ENCODE measurements at regions not wholly inside any gene's neighbourhood (a gene's known extent, or its start where the extent isn't known, plus 50 kb on each side); places are given as distances from the start of the nearest gene placed in this dataset.
"Not testable (repeated sequence)": the region's sequence is repeated elsewhere in the genome, so short reads cannot be mapped to it uniquely, and the experiment has no call there.

DNA sequence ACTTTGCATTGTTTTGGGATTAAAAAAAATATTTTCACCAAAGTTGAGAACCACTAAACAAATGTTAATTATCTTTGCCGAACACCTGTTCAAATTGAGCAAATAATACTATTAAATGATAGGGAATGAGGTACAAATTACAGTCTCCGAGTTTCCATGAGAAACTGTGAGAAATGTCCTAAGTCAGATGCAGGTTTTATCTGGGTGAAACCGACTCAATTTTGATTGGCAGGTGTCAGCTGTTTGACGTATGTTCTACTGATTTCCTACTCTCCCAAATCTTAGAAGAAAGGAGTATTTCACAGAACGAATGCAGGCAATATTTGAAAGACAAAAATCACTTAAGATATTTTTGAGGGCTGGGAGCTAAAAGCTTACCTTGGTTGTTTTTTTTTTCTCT, 622.0 kb upstream of the GOT2 start:
- DNase-seq: no peak
- intact Hi-C loops (cut with DNase I): no loop called here
- no peak for ATAC-seq (ENCODE audit: poor library complexity)

DNA sequence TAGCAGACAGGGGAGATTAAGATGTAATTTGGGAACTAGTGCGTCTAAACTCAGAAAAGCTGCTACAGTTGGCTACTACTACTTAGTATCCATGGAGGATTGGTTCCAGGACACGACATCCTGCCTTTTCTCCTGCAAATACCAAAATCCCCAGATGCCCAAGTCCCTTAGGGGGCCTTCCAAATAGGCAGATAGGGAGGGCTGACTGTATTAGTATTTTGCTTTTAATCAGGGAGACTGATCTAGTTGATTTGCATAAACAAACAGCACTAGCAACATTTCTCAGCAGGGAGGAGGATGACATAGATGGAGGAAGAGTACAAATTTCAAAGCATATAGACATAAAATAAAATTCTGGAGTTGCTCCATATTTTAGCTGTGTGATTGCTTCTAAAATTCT, 621.6 kb upstream of the GOT2 start:
- no peak for ATAC-seq (ENCODE audit: poor library complexity)
- intact Hi-C loops (cut with DNase I): no loop called here
- no peak for DNase-seq

DNA sequence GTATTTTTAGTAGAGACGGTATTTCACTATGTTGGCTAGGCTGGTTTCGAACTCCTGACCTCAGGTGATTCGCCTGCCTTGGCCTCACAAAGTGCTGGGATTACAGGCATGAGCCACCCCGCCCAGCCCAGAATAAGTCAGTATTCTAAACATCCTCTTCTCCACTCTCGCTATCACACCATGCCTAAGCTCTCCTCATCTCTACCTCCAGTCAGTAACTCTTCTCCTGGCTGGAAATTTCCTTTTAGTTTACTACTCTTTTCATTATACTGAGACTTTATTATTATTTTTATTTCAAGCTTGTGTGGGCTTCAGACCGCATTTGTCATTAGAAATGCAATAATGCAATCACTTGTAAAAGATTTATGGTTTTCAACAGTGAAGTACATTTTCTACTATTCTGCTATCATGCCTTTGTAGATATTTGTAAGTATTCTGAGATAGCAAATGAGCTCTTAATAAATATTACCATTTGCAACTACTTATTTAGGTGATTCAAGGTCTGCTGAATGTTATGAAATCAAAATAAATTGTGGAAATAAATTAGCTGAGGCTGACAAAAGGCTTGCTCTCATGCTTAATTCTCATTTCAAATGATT, 617.3 kb upstream of the GOT2 start:
- intact Hi-C loops (cut with DNase I): no loop called here
- DNase-seq (no peak), ATAC-seq (ENCODE audit: poor library complexity) (no peak)

DNA sequence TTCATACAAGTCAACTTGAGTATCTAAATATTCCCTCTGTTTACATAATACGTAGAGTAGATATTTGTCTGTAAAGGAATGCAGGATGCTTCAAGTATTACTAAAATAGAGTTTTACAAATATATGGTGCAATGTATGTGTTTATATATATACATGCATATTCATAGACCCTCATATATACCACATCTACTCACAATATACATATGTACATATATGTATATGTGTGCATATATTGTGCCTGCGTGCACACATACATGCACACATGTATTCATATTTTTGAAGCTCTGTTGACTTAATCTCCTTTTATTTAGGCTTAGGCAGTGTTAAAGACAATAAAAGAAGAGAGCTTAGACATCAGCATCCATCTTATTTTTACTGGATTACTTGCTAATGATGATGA, 616.6 kb upstream of the GOT2 start:
- ATAC-seq (ENCODE audit: poor library complexity) (no peak), DNase-seq (no peak)
- intact Hi-C loops (cut with DNase I): no loop called here

DNA sequence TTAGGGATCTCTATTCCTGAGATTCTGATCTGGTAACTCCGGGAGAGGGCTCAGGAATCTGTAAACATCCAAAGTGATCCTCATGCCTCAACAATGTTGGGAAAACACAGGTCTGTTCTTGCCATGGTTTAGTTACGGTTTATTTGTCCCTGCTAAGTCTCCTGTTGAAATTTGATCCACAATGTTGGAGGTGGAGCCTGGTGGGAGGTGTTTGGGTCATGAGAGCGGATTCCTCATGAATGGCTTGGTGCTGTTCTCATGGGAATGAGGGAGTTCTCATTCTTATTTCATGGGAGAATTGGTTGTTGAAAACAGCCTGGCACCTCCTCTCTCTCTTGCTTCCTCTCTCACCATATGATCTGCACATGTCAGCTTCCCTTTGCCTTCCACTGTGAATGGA, 608.6 kb upstream of the GOT2 start:
- no peak for DNase-seq
- intact Hi-C loops (cut with DNase I): no loop called here
- ATAC-seq (ENCODE audit: poor library complexity): no peak

DNA sequence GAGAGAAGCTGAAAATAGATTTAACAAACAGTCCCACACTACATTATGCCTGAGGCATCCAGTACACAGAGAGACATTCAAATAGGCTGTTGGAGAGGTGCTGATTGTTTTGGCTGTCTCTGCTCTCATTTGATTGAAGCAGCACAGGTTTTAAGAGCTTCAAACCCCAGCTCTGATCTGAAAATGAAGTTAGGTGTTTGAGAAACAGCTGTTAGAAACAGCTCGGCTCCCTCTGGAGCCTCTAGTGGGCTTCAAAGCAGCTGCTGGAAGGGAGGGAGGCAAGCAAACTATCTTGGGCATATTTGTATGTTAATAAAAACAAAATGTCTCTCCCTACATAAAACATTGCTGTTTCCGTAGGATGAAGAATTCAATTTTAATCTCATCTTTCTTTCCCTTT, 607.3 kb upstream of the GOT2 start:
- ATAC-seq (ENCODE audit: poor library complexity): no peak
- intact Hi-C loops (cut with DNase I): no loop called here
- no peak for DNase-seq

DNA sequence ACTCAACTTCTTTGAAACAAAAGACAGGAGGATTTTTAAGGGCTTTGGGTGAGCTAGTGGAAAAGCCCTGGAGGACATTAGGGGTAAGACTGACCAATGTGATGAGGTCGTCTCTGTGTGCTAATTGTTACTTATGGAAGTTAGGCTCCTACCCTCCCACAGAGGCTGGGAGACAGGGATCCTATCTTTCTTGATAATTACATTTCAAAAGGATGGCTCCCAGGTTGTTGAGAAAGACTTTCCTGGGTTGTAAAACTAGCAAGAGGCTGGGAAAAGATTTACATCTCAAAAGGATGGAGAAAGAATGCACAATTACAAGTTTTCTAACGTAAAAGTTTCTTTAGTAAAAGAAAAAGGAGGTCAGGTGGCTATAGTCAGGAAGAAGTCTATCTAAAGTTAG, 605.8 kb upstream of the GOT2 start:
- ATAC-seq (ENCODE audit: poor library complexity): no peak
- no peak for DNase-seq
- intact Hi-C loops (cut with DNase I): no loop called here

DNA sequence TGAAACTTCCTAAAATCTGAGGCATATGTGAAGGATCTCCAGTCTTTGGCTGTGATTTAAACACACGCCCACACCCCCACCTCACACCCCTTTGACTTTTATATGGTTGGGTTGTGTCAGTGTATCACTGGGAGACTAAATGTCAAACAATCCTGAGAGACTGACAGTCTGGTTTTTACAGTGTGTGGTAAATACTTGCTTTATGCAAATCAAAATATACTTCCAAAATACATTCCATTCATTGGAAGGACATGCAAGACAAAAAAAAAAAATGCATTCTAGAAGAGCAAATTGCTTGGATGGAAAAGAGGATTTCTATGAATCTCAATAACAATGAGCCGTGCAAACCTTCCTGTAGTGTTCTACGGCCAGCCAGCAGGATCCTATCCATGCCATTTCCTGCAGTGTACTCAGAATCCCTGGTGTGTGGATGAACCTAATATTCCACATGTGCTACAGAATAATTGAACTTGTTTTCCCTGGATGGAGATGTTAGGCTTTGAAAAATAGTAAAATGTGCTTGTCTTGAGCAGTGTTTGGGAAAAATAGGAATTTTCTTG, 602.1 kb upstream of the GOT2 start:
- ATAC-seq (ENCODE audit: poor library complexity) (no peak), DNase-seq (no peak)
- intact Hi-C loops (cut with DNase I): no loop called here

DNA sequence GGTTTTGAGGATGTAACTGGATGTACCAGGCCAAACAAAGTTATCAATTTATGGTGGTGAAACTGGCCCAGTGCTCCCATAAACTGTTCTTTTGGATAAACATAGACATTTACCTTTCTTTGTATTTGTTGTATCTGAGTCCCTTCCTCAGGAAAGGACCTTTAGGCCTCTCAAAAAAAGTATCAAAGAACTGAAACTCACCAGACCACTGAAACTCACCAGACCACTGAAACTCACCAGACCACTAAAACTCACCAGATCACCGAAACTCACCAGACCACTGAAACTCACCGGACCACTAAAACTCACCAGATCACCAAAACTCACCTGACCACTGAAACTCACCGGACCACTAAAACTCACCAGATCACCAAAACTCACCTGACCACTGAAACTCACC, 597.6 kb upstream of the GOT2 start:
- ATAC-seq (ENCODE audit: poor library complexity); DNase-seq: not testable (repeated sequence)

DNA sequence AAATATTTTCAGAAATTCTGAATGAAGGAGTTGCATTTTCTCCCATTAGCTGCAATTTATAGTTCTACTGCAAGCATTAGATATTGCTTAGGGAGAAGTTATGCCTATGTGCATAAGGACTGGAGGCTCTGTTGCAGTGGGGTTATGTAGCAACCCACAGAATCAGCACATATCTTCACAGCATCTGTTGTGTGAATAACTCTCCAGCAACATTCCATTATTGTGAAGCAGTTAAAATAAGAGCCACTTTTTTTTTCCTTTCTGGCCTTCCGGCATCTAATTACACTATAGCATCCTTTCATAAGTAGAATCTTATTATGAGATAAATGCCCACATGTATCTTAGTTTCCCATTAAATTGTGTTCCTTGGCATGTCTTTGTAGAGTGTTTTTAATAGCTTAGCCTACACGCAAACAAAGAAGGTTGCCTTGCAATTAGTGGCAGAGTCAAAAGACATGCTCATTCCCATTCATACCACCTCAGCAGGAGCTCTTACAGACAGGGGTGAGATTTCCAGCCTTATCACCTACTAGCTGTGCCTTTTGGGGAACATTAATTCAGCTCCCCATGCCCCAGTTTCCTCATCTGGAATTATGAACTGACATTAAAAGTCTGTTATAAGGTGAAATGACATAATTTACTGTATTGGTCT, 596.0 kb upstream of the GOT2 start:
- ATAC-seq (ENCODE audit: poor library complexity): no peak
- DNase-seq: no peak
- intact Hi-C loops (cut with DNase I): no loop called here

More for the DNA sequence above, 597.6 kb upstream of the GOT2 start:
- intact Hi-C loops (cut with DNase I): not testable (repeated sequence)

DNA sequence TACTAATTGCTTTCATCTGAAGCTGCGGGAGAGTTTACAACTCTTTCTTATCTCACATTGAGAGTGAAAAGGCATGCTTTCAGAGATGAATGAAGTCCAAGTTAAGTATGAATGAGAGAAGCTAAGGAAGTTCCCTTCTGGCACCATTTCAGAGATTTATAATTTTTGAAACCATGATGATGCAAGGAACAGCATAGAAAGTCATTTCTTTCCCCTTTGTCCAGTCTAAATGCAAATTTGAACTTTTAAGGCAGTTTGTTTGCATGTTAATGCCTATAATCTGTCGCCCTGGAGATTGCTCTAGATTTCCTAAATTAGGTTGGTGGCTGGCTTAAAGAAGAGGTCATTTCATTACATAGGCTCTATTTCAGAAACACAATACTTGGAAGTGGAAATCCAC, 594.8 kb upstream of the GOT2 start:
- intact Hi-C loops (cut with DNase I): no loop called here
- ATAC-seq (ENCODE audit: poor library complexity) (no peak), DNase-seq (no peak)

DNA sequence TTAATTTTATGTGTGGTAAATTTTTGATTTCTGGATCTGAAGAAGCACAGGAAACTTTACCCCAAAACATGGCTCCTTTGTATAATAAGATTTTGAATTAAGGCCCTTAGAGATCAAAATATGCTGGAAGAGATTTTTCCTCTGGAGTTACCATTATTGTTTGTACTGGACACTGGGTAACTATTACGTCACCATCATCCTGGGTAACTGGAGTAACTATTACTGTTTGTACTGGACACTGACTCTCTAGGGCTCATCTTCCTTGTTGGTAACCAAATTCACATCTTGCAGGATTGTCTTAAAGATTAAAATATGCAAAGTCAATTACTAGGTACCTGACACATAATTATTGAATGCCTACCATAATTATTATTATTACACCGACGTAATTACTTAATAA, 593.8 kb upstream of the GOT2 start:
- ATAC-seq (ENCODE audit: poor library complexity) (no peak), DNase-seq (no peak)
- intact Hi-C loops (cut with DNase I): no loop called here

DNA sequence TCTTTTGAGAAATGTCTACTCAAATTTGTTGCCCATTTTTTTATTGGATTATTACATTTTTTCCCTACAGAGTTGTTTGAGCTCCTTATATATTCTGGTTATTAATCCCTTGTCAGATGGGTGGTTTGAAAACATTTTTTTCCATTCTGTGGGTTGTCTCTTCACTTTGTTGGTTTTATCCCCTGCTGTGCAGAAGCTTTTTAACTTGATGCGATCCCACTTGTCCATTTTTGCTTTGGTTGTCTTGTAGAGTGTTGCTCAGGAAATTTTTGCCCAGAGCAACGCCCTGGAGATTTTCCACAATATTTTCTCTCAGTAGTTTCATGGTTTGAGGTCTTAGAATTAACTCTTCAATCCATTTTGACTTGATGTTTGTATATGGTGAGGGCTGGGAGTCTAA, 592.8 kb upstream of the GOT2 start:
- intact Hi-C loops (cut with DNase I): no loop called here
- ATAC-seq (ENCODE audit: poor library complexity) (no peak), DNase-seq (no peak)

DNA sequence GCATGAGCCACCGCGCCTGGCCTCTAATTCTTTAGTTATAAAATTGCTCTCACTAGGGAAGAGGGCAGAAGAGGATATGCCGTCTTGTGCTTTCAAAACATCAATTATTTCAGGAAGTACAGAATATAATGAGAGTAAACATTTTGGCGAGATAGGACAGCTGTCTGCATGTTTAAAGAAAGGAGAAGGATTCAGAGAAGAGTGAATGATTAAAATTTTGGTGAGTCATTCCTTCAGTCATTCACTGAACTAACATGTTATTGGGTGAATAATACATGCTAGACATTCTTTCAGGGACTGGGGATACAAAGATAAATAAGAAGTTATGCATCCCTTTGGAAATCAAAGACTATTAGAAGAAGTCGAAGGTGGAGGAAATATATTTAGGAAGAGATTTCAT, 590.3 kb upstream of the GOT2 start:
- no peak for ATAC-seq (ENCODE audit: poor library complexity)
- intact Hi-C loops (cut with DNase I): no loop called here
- no peak for DNase-seq

DNA sequence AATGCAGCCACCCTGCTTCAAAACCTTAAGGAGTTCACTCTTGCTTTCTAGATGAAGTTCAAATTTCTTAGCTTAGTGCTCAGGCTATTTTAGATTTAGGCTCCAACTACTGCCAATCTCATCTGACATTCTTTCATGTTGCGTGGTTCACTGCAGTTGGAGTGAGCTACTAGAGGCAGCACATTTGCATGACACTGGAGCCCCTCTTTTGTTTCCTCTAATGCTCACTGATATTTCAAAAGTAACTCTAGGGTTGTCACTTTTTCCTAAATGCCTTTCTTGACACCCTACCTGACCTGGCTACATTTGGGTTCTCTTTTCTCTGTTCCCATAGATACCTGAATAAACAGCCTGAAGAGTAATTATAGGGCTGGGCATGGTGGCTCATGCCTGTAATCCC, 586.5 kb upstream of the GOT2 start:
- intact Hi-C loops (cut with DNase I): no loop called here
- ATAC-seq (ENCODE audit: poor library complexity) (no peak), DNase-seq (no peak)

DNA sequence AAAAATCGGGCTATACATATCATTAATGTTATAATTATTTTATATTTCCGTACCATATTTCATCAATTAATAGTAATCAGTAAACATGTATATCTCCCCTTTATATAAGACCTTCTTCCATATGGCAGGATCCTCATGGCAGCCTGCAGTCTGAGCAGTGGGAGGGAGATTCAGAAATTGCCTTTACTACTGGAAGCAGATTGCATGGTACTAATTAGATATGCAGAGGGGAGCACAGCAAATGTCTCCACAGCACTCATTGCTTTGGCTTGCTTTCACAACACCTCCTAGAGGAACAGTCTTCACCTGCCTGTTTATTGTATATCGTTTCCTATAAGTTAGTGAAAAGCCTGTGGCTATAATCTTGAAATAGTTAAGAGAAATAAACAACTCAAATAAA, 585.8 kb upstream of the GOT2 start:
- ATAC-seq (ENCODE audit: poor library complexity): no peak
- no peak for DNase-seq
- intact Hi-C loops (cut with DNase I): no loop called here

DNA sequence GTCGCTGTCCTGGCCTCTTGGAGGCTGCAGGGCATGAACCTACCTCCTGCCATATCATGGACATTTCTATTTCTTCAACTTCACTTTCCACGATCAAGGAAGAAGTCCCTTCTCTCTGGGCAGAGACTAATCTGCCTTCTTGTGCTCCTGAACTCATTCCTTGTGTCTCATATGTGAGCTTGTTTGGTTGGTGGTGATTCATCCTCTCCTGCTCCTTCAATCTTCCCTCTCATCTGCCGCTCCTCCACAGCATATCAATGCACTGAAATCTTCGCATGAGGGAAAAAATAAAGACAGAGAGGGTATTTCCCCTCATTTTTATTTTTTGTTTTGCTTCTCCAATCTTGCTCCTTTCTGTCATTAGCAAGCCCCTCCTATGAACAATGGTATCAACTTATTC, 571.7 kb upstream of the GOT2 start:
- DNase-seq (no peak), ATAC-seq (ENCODE audit: poor library complexity) (no peak)
- intact Hi-C loops (cut with DNase I): no loop called here

DNA sequence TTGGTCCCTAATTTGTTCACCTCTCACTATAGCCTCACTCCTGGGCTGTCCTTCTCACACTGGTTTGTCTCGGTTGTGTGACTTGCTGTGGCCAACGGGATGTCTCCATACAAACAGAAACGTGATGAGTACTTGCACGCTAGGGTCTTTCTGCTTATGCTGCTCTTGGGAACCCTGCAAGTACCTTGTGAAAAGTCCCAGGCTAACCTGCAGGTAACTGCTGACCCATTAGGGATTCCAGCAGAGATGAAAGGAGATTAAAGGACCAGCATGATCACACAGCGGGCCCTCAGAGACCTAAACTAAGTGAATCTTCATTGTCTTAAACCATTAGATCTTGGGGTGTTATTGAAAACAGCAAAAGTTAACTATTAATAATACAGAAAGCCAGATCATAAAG, 562.8 kb upstream of the GOT2 start:
- intact Hi-C loops (cut with DNase I): no loop called here
- ATAC-seq (ENCODE audit: poor library complexity) (no peak), DNase-seq (no peak)

DNA sequence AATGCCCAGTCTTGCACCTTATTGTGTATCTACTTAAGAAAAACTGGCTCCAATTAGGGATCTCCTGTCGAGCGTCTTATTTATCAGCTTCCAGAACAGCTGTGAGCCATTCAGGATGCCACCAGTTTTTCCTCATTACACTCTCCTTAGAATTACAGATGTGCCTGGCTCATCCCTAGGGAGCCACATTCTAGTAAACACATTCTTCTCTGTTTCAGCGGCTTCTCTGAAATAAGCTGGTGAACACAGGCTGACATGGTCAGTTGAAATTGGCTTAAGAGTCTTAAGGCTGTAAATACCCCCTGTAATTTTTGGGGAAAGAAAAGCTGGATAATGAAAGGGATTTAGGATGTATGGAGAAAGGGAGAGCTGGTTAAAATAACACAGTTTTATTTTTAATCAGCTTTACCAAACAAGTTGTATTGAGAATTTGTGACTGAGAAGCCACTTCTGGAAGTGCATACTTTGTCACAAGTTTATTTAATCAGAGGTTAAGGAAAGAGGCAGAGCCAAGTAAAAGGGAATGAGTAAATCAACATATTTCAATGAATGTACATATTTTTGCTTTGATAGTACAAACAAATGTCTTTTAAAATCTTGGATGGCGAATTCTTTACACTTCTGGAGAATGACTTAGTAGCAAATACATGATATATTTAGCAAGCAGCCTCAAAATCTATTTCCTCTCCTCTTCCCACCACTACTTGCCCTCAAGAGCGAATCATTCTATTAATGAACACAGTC, 562.0 kb upstream of the GOT2 start:
- DNase-seq (no peak), ATAC-seq (ENCODE audit: poor library complexity) (no peak)
- intact Hi-C loops (cut with DNase I): no loop called here

DNA sequence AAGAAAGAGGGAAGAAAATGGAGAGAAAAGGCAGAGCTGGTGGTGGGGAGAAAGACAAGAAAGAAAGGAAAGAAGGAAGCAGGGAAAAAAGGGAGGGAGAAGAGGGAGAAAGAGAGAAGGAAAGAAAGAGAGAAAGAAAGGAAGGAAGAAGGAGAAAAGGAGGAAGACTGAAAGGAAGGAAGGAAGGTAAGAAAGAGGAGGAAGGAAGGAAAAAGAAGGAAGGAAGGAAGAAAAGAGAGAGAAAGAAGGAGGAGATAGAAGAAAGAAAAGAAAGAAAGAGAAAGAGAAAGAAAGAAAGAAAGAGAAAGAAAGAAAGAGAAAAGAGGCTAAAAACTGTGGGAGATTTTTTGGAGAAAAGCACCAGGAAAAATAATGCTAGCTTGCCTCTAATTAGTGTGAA, 561.4 kb upstream of the GOT2 start:
- DNase-seq: no peak
- no peak for ATAC-seq (ENCODE audit: poor library complexity)
- intact Hi-C loops (cut with DNase I): no loop called here

All from Right ventricle myocardium superior (tissue), 1 donor.